HCT116 (cell line): ENCODE measurements at regions not wholly inside any gene's neighbourhood (a gene's known extent, or its start where the extent isn't known, plus 50 kb on each side); places are given as distances from the start of the nearest gene placed in this dataset.

Experiments
- ATAC-seq: fragments of 200-7000 bp; cut with Tn5 transposase; 2 replicates; pipeline ENCODE4 v1.9.1; 2020; ENCODE audit warnings: mild to moderate bottlenecking, moderate library complexity
- BruUV-seq: library from RNA; stranded (reverse); fragments of 400-500 nt; replicated peaks from 2 replicates; lab custom pipeline; 2021; lab: Mats Ljungman, UMichigan
- CTCF ChIA-PET: fragments of 300-600 bp; sonication (Branson Sonifier 250); formaldehyde crosslinking; loops from one replicate; lab custom pipeline; 2021; ENCODE audit warnings: antibody characterized with exemption; lab: Charles Lee
- POLR2A ChIA-PET: fragments of 300-600, 350-600 bp; sonication (Branson Sonifier 250); formaldehyde crosslinking; loops from one replicate; lab custom pipeline; 2021; ENCODE audit warnings: antibody characterized with exemption; lab: Charles Lee
- RAD21 ChIA-PET, 2 experiments: fragments of 300-600 bp; sonication (Branson Sonifier 250); formaldehyde crosslinking; loops; one replicate each; lab custom pipeline; 2023; ENCODE audit warnings: low total read pairs in 2 of 2; ENCODE audit not compliant: uncharacterized antibody in 2 of 2, unreplicated experiment in 2 of 2, low non-redundant PET in 1 of 2; lab: Charles Lee
- DNase-seq: peaks from one replicate; pipeline ENCODE4 v3.0.0-alpha.2; 2010; ENCODE audit warnings: low read depth, low spot score
- H2AFZ ChIP-seq: fragments of 200-600 bp; shearing (Covaris generic), sonication (generic); 2 replicates; pipeline ENCODE4 v1.6.1; 2017; ENCODE audit warnings: low read depth, mixed run types, mixed read lengths, antibody characterized with exemption, low read length; ENCODE audit not compliant: poor library complexity, severe bottlenecking
- H3K27ac ChIP-seq: 2 replicates; pipeline ENCODE4 v1.5.1; 2012; ENCODE audit warnings: low read depth, low read length
- H3K27me3 ChIP-seq: fragments of 200-600 bp; sonication (generic); 2 replicates; pipeline ENCODE4 v1.6.1; 2016; ENCODE audit warnings: mixed run types, low read length, mixed read lengths; ENCODE audit not compliant: insufficient read depth
- H3K36me3 ChIP-seq, 2 experiments: fragments of 200-500 bp in 1 of 2; fragments of 200-600 bp in 1 of 2; sonication (Bioruptor generic) in 1 of 2; sonication (generic) in 1 of 2; 2 replicates each; pipeline versions ENCODE4 v1.5.1 to v1.6.1; 2014 to 2016; ENCODE audit warnings: low read length in 2 of 2, inconsistent platforms in 1 of 2, mixed read lengths in 1 of 2, mixed run types in 1 of 2; ENCODE audit not compliant: insufficient read depth in 2 of 2, control insufficient read depth in 1 of 2
- H3K4me1 ChIP-seq, 2 experiments: fragments of 200-600 bp in 1 of 2; sonication (generic) in 1 of 2; 2 replicates each; pipeline versions ENCODE4 v1.5.1 to v1.6.1; 2012 to 2017; ENCODE audit warnings: low read length in 2 of 2, inconsistent platforms in 1 of 2, mild to moderate bottlenecking in 1 of 2, mixed read lengths in 1 of 2, mixed run types in 1 of 2, moderate library complexity in 1 of 2; ENCODE audit not compliant: insufficient read depth in 2 of 2, control insufficient read depth in 1 of 2
- H3K4me2 ChIP-seq: fragments of 200-600 bp; sonication (generic); 2 replicates; pipeline ENCODE4 v1.6.1; 2017; ENCODE audit warnings: mixed run types, low read length, mixed read lengths
- H3K4me3 ChIP-seq, 2 experiments: fragments of 200-600 bp in 1 of 2; sonication (generic) in 1 of 2; replicated peaks in 1 of 2; 2 replicates each; pipeline ENCODE4 v1.5.1; 2011 to 2016; ENCODE audit warnings: low read length in 2 of 2, control low read depth in 1 of 2, low read depth in 1 of 2, mild to moderate bottlenecking in 1 of 2, mixed read lengths in 1 of 2, mixed run types in 1 of 2
- H3K79me2 ChIP-seq: fragments of 200-600 bp; sonication (generic); 2 replicates; pipeline ENCODE4 v1.6.1; 2017; ENCODE audit warnings: mild to moderate bottlenecking, mixed run types, low read length, moderate library complexity, mixed read lengths; ENCODE audit not compliant: insufficient read depth
- H3K9ac ChIP-seq: fragments of 200-600 bp; sonication (generic); 2 replicates; pipeline ENCODE4 v1.6.1; 2016; ENCODE audit warnings: low read length, mixed read lengths
- H3K9me2 ChIP-seq: fragments of 200-600 bp; sonication (generic), shearing (Covaris generic); 2 replicates; pipeline ENCODE4 v1.6.1; 2017; ENCODE audit warnings: mixed run types, mild to moderate bottlenecking, moderate library complexity; ENCODE audit not compliant: insufficient read depth
- H3K9me3 ChIP-seq, 2 experiments: fragments of 200-500 bp in 1 of 2; fragments of 200-600 bp in 1 of 2; sonication (Bioruptor generic) in 1 of 2; sonication (generic) in 1 of 2; 2 replicates each; pipeline ENCODE4 v1.6.1; 2014 to 2017; ENCODE audit warnings: low read length in 2 of 2, mixed read lengths in 2 of 2, inconsistent platforms in 1 of 2, low read depth in 1 of 2, mild to moderate bottlenecking in 1 of 2, mixed run types in 1 of 2, moderate library complexity in 1 of 2; ENCODE audit not compliant: control insufficient read depth in 1 of 2, insufficient read depth in 1 of 2
- H4K20me1 ChIP-seq: fragments of 200-600 bp; sonication (generic), shearing (Covaris generic); 2 replicates; pipeline ENCODE4 v1.6.1; 2017; ENCODE audit warnings: mixed run types, mild to moderate bottlenecking, moderate library complexity; ENCODE audit not compliant: insufficient read depth
- ATF3 ChIP-seq: IDR thresholded peaks from 2 replicates; pipeline ENCODE4 v1.6.1; 2012
- CTCF ChIP-seq, 3 experiments: fragments of 200-600 bp in 1 of 3; sonication (generic) in 1 of 3; IDR thresholded peaks in 2 of 3; conservative IDR thresholded peaks in 1 of 3; 2 replicates each; pipeline ENCODE4 v1.5.1; 2012 to 2017; ENCODE audit warnings: low read depth in 2 of 3, low read length in 2 of 3, antibody characterized with exemption in 1 of 3, borderline replicate concordance in 1 of 3, control low read depth in 1 of 3, mild to moderate bottlenecking in 1 of 3, mixed read lengths in 1 of 3, mixed run types in 1 of 3, moderate library complexity in 1 of 3; ENCODE audit not compliant: insufficient read depth in 1 of 3
- EGR1 ChIP-seq: IDR thresholded peaks from 2 replicates; pipeline ENCODE4 v1.6.1; 2012; ENCODE audit warnings: low read depth
- ELF1 ChIP-seq: IDR thresholded peaks from 2 replicates; pipeline ENCODE4 v1.6.1; 2012; ENCODE audit warnings: low read depth, borderline replicate concordance
- EZH2 ChIP-seq: fragments of 200-600 bp; sonication (generic); IDR thresholded peaks from 2 replicates; pipeline ENCODE4 v1.6.1; 2017; ENCODE audit warnings: antibody characterized with exemption, mixed run types
- EZH2phosphoT487 ChIP-seq: fragments of 200-600 bp; IDR thresholded peaks from 2 replicates; pipeline ENCODE4 v1.6.1; 2018; ENCODE audit warnings: antibody characterized with exemption, borderline replicate concordance
- FOSL1 ChIP-seq: IDR thresholded peaks from 2 replicates; pipeline ENCODE4 v1.6.1; 2012; ENCODE audit warnings: low read depth
- MAX ChIP-seq: IDR thresholded peaks from 2 replicates; pipeline ENCODE4 v1.6.1; 2012
- POLR2A ChIP-seq: IDR thresholded peaks from 2 replicates; pipeline ENCODE4 v1.7.0; 2011; ENCODE audit warnings: borderline replicate concordance; ENCODE audit not compliant: insufficient read depth, insufficient read length; ENCODE audit errors: extremely low read depth
- POLR2AphosphoS5 ChIP-seq: IDR thresholded peaks from 2 replicates; pipeline ENCODE4 v1.6.1; 2011; ENCODE audit warnings: mild to moderate bottlenecking, low read depth, low read length, moderate library complexity
- RAD21 ChIP-seq: IDR thresholded peaks from 2 replicates; pipeline ENCODE4 v1.6.1; 2012; ENCODE audit warnings: low read depth, mild to moderate bottlenecking
- REST ChIP-seq: IDR thresholded peaks from 2 replicates; pipeline ENCODE4 v1.6.1; 2012; ENCODE audit warnings: low read depth
- SIN3A ChIP-seq: IDR thresholded peaks from 2 replicates; pipeline ENCODE4 v1.6.1; 2012; ENCODE audit warnings: low read depth
- SP1 ChIP-seq: IDR thresholded peaks from 2 replicates; pipeline ENCODE4 v1.6.1; 2012; ENCODE audit warnings: low read depth
- YY1 ChIP-seq: IDR thresholded peaks from 2 replicates; pipeline ENCODE4 v1.6.1; 2011; ENCODE audit warnings: low read length, low read depth, moderate library complexity, mild to moderate bottlenecking; ENCODE audit not compliant: insufficient replicate concordance; ENCODE audit errors: extremely low read depth
- ZBTB33 ChIP-seq: IDR thresholded peaks from 2 replicates; pipeline ENCODE4 v1.6.1; 2011; ENCODE audit warnings: mild to moderate bottlenecking, low read length, moderate library complexity; ENCODE audit not compliant: insufficient replicate concordance; ENCODE audit errors: extremely low read depth
- ZFX ChIP-seq: fragments of 450-650 bp; IDR thresholded peaks from 2 replicates; pipeline ENCODE4 v1.6.1; 2017
- intact Hi-C: fragments of 100-400 bp; cut with micrococcal nuclease; formaldehyde crosslinking; loops from 2 replicates; pipeline ENCODE4 v1.10.0; 2022

GRCh38 chr13:24071423-24072075, 89.0 kb upstream of the SPATA13 start (continued):
- no peak for TF ChIP-seq ZBTB33
- TF ChIP-seq ELF1 = no peak
- no peak for TF ChIP-seq ZFX
- TF ChIP-seq SP1 = no peak
- TF ChIP-seq POLR2AphosphoS5 = no peak
- TF ChIP-seq, all 23 proteins: peak for 0

GRCh38 chr13:24073657-24074056, 86.9 kb upstream of the SPATA13 start:
- H3K79me2 ChIP-seq = no peaks in the 10 kb centered on the region
- H3K4me3 ChIP-seq = no peak overlapping the region
- ATAC-seq = no peak
- H3K27ac ChIP-seq = no peak overlapping the region
- no peaks in the 10 kb centered on the region for H3K9me3 ChIP-seq
- ChIA-PET POLR2A (no interaction called here), RAD21 (no interaction called here), CTCF (no interaction called here)
- H3K9me2 ChIP-seq = no peaks in the 10 kb centered on the region
- no peaks in the 10 kb centered on the region for H3K36me3 ChIP-seq
- no TSS peak for BruUV-seq
- H3K27me3 ChIP-seq = no peaks in the 10 kb centered on the region
- H4K20me1 ChIP-seq = no peaks in the 10 kb centered on the region
- no peak overlapping the region for H2AFZ ChIP-seq
- no peak for DNase-seq
- H3K9ac ChIP-seq = no peak overlapping the region
- H3K4me1 ChIP-seq = no peaks in the 10 kb centered on the region
- no peak overlapping the region for H3K4me2 ChIP-seq
- intact Hi-C loops = no loop called here
- TF ChIP-seq EZH2phosphoT487 (no peak), POLR2A (no peak), SIN3A (no peak), ATF3 (no peak), EGR1 (no peak), SP1 (no peak), FOSL1 (no peak), CTCF (IDR thresholded peaks at IDR 0.05 in 2 of 3, conservative IDR thresholded peaks at IDR 0.05 in 1 of 3; ENCODE audit: borderline replicate concordance in 1 of 3, insufficient read depth in 1 of 3, low read depth in 2 of 3, low read length in 2 of 3) (no peak), YY1 (no peak), REST (no peak), RAD21 (no peak), EZH2 (no peak), POLR2AphosphoS5 (no peak), ELF1 (no peak), MAX (no peak)
